Uterus (tissue), 2 donors: ENCODE measurements at regions not wholly inside any gene's neighbourhood (a gene's known extent, or its start where the extent isn't known, plus 50 kb on each side); places are given as distances from the start of the nearest gene placed in this dataset.

Source experiments
- POLR2A ChIP-seq, 2 donors: fragments of 450-650 bp; IDR thresholded peaks; one replicate each; pipeline ENCODE4 v1.6.1; 2016; ENCODE audit warnings: antibody characterized with exemption in 2 of 2, mild to moderate bottlenecking in 1 of 2, moderate library complexity in 1 of 2
- TF ChIP-seq, protein P1 (sequence below), 4 experiments: fragments of 200-600 bp in 2 of 4; fragments of 450-650 bp in 2 of 4; sonication (generic) in 2 of 4; IDR thresholded peaks; one replicate each; pipeline ENCODE4 v1.5.1; 2016 to 2019; ENCODE audit warnings: antibody characterized with exemption in 4 of 4, mild to moderate bottlenecking in 2 of 4, moderate library complexity in 1 of 4

DNA sequence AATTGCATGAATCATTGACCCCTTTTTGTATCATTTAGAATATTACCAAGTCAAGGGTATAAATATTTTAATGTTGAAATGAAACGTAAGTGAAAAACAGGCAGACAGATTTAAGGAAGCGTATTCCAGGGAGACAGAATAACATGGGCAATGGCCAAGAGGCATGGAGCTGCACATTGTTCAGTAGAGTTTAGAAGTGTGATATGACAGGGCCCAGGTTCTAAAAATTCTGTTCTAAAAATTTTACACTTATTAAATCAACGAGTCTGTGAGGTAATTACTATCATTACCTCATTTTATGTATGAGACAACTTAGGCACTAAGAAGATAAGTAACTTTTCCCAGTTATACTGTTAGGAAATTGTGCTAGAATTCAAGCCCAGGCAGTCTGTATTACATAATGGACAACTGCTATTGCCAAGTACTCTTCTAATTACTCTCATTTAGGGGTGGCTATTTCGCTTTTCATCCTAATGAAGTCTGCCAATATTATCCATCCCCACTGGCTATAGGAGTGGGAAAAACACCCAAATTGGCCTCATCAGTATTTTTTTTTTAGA, 103.2 kb upstream of the NAV3 start:
- TF ChIP-seq, protein P1, sequence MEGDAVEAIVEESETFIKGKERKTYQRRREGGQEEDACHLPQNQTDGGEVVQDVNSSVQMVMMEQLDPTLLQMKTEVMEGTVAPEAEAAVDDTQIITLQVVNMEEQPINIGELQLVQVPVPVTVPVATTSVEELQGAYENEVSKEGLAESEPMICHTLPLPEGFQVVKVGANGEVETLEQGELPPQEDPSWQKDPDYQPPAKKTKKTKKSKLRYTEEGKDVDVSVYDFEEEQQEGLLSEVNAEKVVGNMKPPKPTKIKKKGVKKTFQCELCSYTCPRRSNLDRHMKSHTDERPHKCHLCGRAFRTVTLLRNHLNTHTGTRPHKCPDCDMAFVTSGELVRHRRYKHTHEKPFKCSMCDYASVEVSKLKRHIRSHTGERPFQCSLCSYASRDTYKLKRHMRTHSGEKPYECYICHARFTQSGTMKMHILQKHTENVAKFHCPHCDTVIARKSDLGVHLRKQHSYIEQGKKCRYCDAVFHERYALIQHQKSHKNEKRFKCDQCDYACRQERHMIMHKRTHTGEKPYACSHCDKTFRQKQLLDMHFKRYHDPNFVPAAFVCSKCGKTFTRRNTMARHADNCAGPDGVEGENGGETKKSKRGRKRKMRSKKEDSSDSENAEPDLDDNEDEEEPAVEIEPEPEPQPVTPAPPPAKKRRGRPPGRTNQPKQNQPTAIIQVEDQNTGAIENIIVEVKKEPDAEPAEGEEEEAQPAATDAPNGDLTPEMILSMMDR (IDR thresholded peaks at IDR 0.05): no peak
- no peak for TF ChIP-seq POLR2A (IDR thresholded peaks at IDR 0.05)
